DMS53 (cell line): ENCODE measurements at regions not wholly inside any gene's neighbourhood (a gene's known extent, or its start where the extent isn't known, plus 50 kb on each side); places are given as distances from the start of the nearest gene placed in this dataset.

ENCODE experiments used
- DNase-seq: peaks from one replicate; lab custom pipeline; 2025; lab: John Stamatoyannopoulos, UW

DNA sequence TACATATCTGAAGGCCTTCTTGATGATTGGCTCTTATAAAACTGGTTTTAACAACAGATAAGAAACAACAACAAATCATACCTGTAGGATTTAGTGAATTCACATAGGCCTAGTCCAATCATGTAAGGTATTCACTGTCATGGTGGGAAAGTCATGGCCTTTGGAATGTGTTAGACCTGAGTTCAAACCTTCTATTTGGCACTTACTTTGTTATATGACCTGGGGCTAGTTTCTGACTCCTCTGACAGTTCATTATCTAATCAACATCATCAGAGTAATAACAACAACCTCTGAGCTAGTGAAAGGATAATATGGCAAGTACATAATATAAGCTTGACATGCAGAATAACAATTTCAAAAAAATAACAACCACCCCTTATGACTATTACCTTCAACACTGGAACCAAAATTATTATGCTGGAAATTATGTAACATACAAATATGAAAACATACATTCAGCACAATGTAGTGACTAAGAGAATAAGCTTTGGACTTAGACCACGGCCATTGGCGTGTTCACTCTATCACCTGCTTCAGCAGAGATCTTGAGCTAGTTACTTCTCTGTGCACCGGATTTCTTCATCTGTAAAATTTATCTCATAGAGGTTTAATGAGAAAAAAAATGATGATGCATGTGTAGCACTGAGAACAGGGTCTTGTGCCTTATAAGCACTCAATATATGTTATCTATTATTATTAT is 597.6 kb downstream of the LMO4 start:
- no peak for DNase-seq

DNA sequence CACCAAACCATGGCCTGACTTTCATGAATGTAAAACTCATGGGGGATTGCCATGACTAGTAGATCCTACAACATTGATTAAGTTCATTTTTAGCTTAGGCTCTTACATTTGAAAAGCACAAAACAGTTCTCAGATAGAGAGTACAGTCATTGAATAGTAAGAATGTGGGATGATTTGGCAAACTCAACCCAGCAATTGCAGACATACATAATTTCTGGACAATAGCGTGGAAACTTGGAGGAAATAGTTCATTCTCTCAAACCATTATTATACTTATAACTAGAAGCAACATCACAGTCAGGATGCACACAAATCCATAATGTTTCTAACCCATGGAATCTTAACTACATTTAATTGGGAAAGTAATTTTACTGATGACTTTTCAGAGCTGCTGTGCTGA is 598.2 kb downstream of the LMO4 start:
- no peak for DNase-seq

DNA sequence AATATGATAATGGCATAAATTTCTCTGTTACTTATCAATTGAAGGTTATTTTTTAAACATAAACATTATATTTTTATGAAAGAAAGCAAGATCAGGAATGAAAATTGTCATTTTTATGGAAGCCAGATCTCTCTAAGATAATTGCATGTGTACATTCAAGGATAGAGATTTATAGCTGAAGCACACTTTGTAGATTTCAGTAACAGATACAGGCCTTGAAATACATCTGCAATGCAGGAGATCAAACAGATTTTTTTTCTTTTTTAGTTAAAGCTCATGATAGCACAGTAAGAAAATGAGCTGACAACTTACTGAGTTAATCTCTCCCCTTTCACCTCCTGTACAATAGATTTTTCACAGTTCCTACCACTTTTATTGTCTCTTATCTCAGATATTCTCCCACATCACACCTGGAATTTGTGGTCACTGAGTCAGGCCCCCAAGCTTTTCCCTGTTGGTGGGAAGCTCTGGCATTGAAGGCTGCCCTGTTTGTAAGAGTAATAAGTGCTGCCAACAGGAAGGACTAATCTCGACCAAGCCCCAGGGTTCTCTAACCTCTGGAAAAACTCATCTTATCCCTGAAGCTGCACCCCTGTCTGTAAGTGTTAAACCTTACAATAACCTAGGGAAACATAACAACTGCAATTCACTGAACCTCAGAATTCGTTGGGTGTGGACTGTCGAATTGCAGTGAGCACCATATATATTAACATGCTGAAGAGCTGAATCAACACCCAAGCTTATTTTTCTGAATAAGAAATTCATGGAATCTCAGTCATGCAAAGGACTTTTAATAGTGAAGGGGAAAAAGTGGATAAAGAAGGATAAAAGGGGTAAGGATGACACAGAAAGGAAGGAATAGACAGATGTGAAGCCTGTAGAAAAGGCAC is 599.0 kb downstream of the LMO4 start:
- DNase-seq, result no peak

DNA sequence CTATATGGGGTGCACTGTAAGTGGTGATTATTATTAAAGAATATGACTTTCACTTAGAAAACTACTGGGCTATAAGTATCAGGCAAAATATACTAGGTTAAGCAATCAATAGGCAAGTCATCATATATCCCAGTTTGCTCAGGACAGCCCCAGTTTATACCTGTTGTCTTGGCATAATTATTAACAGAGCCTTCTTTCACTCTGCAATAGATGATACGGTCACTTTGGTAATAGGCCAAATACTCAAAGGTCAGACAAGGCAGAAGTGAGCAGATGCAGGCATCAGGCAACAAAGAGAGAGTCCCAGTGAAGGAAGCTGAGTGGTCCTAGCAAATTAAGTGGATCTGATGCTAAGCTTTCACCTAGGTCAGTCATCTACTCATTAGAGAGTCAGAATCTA is 599.9 kb downstream of the LMO4 start:
- peak; percentile 71 for DNase-seq

DNA sequence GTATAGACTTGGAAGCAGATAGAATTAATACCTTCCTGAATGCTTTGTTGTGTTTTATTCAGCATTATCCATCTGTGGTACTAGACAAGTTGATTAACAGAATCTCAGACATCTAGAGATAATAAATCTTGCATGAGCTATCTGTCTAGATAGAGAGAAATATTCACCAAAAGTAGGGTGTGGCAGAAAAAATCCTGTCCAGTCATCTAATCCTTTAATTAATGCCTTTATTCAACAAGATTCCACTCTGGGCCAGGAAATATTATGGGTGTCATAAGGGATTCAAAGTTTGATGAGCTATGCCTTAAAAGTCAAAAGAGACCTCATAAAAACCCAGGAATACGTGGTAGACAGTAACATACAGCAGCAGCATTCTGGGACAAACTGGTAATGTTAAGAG is 601.2 kb downstream of the LMO4 start:
- DNase-seq, result no peak

DNA sequence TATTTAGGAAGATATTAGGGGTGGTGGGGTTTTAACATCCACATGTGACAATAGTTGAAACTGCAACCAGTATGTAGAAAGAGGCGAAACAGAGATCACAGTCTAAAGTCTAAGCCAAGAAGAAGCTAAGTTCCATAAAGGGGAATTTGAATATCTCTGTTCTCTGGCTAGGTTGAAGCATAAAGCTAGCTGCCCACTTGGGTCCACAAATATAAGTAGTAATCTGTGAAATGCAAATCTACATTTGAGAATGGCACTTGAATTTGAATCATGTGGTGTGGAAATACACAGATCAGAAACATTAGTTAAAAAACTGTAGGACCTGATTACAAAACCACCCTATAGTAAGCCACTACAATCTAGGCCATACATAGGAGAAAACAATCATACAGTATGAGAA is 602.1 kb downstream of the LMO4 start:
- DNase-seq, result no peak

DNA sequence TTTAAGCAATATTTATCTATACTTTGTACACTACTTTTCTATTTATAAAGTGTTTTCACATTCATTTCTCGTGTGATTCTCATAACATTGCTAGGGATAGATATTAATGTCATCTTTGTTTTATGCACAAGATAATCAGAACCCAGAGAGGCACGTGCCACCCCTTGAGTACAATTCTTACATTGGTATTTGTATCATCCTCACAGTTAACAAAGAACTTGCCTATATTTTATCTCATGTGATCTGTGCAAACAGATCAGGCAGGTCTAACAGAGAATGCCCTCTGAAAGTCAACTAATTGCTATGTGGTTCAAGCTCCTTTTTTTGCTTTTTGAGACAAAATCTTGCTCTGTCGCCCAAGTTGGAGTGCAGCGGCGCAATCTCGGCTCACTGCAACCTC is 604.5 kb downstream of the LMO4 start:
- DNase-seq, result no peak

DNA sequence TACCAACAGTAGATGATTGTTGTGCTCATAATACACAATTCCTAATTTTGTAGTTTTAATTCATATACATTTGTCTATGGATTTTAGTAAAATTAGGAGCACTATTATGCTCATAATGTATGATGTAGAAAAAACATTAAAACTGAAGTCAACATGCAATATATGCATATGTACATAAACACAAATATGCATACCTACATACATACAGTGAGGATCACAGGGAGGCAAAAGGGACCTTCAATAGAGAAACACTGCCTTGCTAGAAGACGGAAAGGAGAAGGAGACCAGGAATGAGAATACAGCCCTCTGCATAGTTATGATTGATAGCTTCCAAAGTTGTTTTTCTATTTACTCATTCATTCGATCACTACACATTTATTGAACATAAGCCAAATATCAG is 606.5 kb downstream of the LMO4 start:
- no peak for DNase-seq

DNA sequence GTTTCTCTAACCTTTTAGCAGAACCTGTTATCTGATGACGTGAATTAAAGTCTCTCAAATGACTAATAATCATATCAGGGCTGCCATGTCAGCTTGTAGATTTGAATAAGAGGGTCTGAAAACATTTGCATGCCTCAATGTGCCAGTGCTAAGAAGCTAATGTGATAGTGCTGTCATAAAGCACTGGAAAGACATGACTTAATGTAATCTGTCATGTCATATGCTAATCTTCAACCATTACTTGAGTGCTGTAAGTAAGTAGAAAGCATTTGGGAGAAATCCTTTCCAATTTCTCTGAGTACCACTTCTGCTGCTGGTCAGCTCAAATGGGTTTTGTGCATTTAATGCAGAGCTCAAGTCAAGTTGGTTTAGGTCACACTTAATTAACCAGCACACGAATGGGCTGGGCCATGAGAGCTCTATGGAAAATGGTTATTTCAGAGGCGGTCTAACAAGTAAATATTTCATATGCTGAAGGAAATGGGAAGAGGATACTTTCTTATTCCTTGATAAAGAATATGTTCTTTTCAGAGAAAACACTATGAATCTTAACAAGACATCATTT is 609.2 kb downstream of the LMO4 start:
- DNase-seq, result no peak

DNA sequence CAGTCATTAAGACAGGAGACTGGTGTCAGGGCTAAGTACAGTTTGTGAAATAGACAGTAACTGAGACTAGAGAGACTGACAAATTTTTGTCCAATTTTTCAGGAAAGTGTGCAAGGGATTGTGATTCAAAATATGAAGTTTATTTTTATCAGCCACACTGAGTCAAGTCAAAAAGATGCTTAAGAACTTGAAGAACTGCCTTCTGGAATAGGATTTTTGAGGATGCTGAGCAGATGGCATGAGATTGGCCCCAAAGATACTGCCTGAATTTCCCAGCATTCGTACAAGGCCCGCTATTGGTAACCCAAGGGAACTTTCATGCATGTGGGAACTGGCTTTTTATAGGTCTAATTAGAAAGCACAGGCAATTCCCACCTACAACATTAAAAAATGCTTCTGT is 610.0 kb downstream of the LMO4 start:
- DNase-seq, result no peak

DNA sequence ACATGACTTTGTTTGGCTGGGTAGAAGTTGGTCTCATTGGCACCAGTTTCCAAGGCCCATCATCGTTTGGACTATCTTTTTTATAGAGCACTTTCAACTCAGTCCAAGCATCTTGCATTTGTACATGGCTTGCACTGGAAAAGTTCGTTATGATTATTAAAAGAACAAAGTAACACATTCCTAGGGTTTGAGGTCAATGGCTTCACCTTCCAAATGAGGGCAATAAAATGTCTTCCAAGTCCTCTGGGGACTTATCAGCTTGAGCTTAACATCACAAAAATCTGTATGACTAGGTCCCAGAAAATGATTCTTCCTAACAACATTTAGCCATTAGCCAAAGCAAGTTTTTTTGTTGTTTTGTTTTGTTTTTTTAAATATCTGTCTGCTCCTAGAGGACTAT is 610.8 kb downstream of the LMO4 start:
- peak; percentile 38 for DNase-seq

DNA sequence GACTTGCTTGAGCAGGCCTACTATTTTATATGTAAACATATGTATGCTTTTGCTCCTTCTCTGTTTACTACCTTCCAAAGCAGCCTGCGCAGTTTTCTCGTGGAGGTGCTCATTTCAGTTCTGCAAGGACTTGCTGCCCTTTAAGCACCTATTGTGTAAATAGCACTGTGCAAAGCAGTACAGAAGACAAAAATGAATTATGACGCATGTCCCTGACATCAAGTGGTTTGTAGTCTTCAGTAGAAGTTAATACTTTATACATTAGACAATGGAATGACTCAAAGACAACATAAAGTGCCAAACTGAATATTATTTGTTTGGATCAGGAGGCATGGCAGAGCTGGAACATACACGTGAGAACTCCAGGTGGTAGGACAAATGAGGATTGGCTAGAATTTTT is 611.7 kb downstream of the LMO4 start:
- DNase-seq, result peak; percentile 99

DNA sequence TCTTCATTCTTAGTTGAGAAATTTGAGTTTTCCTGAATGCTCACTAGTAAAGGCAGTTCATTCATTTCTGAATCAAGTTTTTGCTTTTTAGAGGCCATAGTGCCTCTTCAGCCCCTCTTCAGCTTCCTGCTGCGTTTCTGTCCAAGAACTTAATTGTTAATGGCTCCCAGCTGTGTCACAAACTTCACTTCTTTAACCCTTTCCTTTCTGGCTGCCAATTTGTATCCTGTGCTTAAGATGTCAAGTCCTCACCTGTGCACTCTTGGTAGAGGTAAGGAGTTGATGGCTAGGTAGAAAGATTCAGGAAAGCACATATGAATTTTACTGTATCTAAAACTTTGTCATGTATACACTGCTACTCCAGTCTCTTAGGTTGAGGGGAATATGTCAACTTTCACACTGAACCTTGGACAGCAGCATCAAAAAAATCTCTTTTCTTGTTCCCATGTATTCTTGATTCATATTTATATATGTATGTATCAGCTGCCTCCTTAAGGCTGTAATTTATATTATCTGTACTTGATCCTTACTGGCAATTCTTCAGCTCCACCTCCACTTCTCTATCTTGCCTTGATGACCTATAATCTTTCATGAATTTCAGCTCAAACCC is 612.8 kb downstream of the LMO4 start:
- DNase-seq, result peak; percentile 55

DNA sequence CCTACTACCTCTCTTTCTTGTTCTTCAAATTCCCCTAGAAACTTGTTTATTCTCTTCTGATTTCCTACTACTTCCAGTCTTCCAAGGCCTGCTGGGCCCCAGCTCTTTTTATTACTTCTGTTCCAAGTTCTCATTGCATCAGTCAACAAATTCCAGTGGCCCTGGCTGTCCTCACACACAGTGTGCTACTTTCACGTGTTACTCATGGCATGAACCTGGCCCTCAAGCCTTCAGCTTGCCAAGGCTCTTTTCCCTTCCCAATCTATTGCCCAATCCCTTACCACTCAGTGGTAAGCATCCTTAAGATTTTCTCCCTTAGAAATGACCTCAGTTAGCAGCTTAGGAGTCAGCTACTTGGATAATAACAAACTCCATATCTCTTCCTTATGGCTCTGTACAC is 613.5 kb downstream of the LMO4 start:
- peak; percentile 23 for DNase-seq

DNA sequence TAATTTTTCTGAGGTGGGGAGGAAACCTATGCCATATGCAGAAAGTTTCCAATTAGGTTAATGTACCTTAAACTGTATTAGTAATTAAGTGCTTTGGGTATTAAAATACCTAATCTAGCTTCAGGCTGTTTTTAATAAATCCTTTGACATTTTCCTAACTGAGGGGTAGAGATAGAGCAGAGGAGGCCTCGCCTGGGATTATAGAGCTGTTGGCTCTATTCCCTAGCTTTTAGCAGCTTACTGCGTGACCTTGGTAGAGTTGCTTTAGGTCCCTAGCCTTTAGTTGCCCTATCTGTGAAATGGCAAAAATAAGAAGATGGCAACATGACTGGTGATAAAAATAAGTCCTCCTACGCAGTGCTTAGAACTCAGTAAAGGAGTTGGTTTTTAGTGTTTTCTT is 621.0 kb downstream of the LMO4 start:
- DNase-seq, result no peak

DNA sequence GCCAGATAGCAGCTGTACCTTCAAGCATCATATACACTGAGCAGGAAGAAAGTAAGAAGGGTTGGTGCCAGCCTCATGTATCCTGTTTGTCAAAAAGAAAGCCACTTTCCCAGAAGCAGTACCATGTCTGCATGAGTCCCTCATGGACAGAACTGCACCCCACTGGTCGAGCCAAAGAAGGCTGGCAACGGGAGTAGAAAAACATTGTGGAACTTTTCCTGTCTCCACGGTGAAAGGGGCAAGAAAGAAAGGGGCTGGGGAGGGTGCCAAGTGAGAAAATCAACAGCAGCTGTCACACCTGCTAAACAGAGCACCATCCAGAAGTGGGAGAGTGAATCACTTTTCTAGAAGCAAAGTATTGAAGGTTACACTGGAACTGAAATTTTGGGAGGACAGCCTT is 621.7 kb downstream of the LMO4 start:
- DNase-seq, result peak; percentile 36

DNA sequence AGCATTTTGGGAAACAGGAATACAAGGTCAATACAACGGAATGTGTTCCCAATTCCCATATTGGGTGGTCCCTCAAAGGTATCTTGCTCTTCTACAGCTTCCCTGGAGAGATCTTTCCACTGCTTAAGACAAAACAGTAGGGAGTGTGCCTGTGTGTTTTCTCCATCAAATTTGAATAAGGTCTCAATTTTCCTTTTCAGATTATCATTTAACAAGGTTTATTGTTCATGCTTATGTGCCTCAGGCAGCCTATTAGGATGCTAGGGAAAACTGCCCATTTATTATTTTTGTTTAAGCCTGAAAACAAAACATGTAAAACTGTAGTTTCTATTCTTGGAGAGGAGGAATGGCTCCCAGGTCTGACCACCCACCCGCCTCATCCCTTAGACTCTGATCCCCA is 622.7 kb downstream of the LMO4 start:
- DNase-seq, result no peak

DNA sequence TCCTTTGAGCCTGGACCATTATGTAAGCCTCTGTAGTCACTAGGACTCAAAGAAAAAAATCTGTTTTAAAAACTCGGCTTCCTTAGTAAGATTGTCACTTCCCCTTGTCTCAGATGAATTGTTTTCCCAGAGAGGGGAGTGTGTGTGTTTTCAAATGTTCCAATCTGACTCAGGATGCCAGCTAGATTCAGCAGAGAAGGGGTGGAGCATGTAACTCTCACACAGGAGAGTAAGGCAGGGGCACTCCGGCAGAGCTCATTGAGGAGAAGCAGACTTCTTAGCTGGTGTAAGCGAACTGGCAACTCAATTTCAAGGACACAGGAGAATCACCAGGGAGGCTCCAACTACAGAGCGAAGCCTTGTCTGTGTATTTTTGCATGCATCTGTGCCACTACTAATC is 623.2 kb downstream of the LMO4 start:
- DNase-seq, result no peak

DNA sequence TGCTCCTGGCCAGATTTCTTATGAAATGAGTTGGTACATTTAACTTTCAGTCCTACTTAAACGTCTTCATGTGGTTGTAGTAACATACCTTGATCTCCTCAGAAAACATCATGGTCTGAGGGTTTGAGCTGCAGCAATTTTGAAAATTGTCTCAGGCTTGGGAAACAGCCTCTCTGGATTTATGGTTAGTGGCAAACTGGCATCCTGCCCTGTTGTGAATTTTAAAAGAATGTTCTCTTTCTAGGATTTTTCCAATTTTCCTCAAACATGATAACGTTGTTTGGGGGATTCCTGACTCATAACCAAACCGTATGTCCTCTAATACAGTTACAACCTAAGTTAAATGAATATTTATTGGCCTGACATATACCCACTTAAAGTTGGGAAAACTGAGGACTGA is 624.4 kb downstream of the LMO4 start:
- DNase-seq, result no peak

DNA sequence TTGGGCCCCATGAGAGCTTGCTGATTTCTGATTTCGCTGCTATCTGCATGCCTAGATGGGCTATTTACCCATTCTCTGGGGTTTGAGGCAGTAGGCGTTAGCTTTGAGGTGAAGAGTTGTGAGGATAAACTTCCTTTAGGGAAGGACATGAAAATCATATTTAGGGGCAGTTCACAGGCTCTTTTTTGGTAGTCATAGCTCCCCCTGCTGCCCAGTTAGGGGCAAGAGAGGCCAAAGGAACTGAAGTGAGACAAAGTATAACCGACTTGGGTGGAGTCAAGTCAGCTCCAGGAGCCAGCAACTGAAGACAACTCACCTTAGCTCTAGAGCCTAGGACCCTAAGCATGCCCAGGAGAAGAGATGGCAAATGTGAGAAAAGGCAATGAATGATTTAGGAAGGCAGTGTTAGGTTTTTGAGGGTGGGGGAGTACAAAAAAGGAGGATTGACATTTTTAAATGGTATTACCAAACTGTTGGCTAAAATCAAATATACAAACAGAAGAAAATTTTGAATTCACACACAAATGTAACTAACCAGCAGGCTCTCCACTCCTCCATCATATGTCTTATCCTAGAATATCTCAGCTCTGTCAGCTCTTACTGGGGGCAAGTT is 625.2 kb downstream of the LMO4 start:
- peak; percentile 85 for DNase-seq

DNA sequence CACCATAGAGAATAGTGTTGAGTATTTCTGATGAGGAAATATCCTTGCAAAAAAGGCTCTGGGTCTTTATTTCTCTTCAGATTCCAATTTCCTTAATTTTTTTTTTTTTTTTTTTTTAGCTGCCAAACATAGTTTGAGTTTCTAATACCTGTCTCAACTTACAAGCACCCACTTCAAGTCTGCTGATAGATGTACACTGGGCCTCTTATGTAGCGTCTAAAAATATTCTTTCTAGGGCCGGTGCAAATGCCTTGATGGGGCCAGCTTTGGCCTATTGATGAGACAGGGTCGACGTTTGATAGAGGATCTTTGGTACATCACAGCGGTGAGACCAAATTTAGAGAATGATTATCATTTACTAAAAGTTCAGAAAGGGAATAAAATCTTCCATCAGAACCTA is 626.4 kb downstream of the LMO4 start:
- DNase-seq, result no peak

DNA sequence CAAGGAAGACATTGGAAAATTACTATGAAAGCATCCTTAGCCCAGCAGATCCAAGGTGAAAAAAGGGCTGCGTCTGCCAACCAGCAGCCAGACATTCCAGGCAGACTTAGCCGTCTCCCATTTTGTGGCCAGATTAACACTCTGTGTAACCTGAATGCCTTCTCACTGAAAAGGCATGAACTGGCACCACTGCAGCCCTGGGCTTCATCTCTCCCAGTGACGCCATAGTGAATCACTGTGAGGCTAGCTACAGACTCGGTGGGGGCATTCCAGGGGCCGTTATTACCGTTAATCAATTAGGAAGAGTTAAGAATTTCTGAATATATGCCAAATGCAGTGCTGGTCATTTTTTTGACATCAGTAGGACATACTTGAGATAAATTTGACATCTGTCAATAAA is 627.4 kb downstream of the LMO4 start:
- no peak for DNase-seq
